Muscle of leg (tissue), 3 donors: ENCODE measurements at regions not wholly inside any gene's neighbourhood (a gene's known extent, or its start where the extent isn't known, plus 50 kb on each side); places are given as distances from the start of the nearest gene placed in this dataset.

Source experiments
- DNase-seq: peaks from one replicate; pipeline ENCODE4 v3.0.0; 2013
- H3K27ac ChIP-seq: one replicate; pipeline ENCODE4 v1.5.1; 2013; ENCODE audit warnings: mild to moderate bottlenecking, low read length, control low read depth
- H3K27me3 ChIP-seq: one replicate; pipeline ENCODE4 v1.6.1; 2013; ENCODE audit warnings: low read length; ENCODE audit not compliant: control insufficient read depth, insufficient read depth
- H3K36me3 ChIP-seq: one replicate; pipeline ENCODE4 v1.6.1; 2013; ENCODE audit warnings: low read length; ENCODE audit not compliant: control insufficient read depth, insufficient read depth
- H3K4me1 ChIP-seq: one replicate; pipeline ENCODE4 v1.6.1; 2013; ENCODE audit warnings: low read length; ENCODE audit not compliant: control insufficient read depth, insufficient read depth
- H3K4me3 ChIP-seq: one replicate; pipeline ENCODE4 v1.5.1; 2013; ENCODE audit warnings: low read length, control low read depth
- H3K9me3 ChIP-seq: replicated peaks from 2 replicates; pipeline ENCODE4 v1.6.1; 2013; ENCODE audit warnings: low read depth, low read length; ENCODE audit not compliant: control insufficient read depth
- WGBS: methylation state at CpG from one replicate; pipeline ENCODE4 v1.1.5; 2013; ENCODE audit warnings: missing lambda C conversion rate; ENCODE audit not compliant: insufficient coverage; 5-methylcytosine and 5-hydroxymethylcytosine counted together

GRCh38 chr13:82447416-82448077, 1434.7 kb downstream of the SLITRK1 start:
- WGBS = no CpG with 5 or more reads among the region's 1 CpG
- no peak overlapping the region for H3K27ac ChIP-seq
- no peak for DNase-seq
- no peak overlapping the region for H3K4me3 ChIP-seq
- H3K36me3 ChIP-seq = no peaks in the 10 kb centered on the region
- H3K4me1 ChIP-seq = no peaks in the 10 kb centered on the region
- no peaks in the 10 kb centered on the region for H3K27me3 ChIP-seq
- H3K9me3 ChIP-seq = no peaks in the 10 kb centered on the region

GRCh38 chr13:82439159-82439904, 1442.9 kb downstream of the SLITRK1 start:
- no peaks in the 10 kb centered on the region for H3K4me1 ChIP-seq
- H3K27me3 ChIP-seq = no peaks in the 10 kb centered on the region
- DNase-seq = peak; percentile 0
- no peak overlapping the region for H3K4me3 ChIP-seq
- H3K9me3 ChIP-seq = peaks cover 12% of the 10 kb centered on the region
- H3K27ac ChIP-seq = no peak overlapping the region
- H3K36me3 ChIP-seq = no peaks in the 10 kb centered on the region
- WGBS = no CpG with 5 or more reads among the region's 1 CpG

- no peak for DNase-seq
- no peak overlapping the region for H3K4me3 ChIP-seq
- H3K27me3 ChIP-seq = no peaks in the 10 kb centered on the region
- WGBS = 50% methylated on average over 1 of the region's 1 CpG
- no peaks in the 10 kb centered on the region for H3K36me3 ChIP-seq
- no peaks in the 10 kb centered on the region for H3K4me1 ChIP-seq
- no peak overlapping the region for H3K27ac ChIP-seq
- H3K9me3 ChIP-seq = peaks cover 12% of the 10 kb centered on the region
Observed at GRCh38 chr13:82438320-82438719, 1444.0 kb downstream of the SLITRK1 start.

- DNase-seq = no peak
- WGBS = no CpG with 5 or more reads among the region's 1 CpG
- H3K27me3 ChIP-seq = no peaks in the 10 kb centered on the region
Observed at GRCh38 chr13:82436099-82436585, 1446.1 kb downstream of the SLITRK1 start.

GRCh38 chr13:82432949-82433348, 1449.3 kb downstream of the SLITRK1 start:
- no peak for DNase-seq
- H3K4me3 ChIP-seq = no peak overlapping the region
- H3K27ac ChIP-seq = no peak overlapping the region
- no CpG with 5 or more reads among the region's 2 CpGs for WGBS
- H3K27me3 ChIP-seq = no peaks in the 10 kb centered on the region
- H3K4me1 ChIP-seq = no peaks in the 10 kb centered on the region
- peaks cover 4% of the 10 kb centered on the region for H3K9me3 ChIP-seq
- no peaks in the 10 kb centered on the region for H3K36me3 ChIP-seq

More at GRCh38 chr13:82436099-82436585, 1446.1 kb downstream of the SLITRK1 start:
- Histone ChIP-seq H3K27ac (no peak overlapping the region), H3K9me3 (peaks cover 12% of the 10 kb centered on the region), H3K36me3 (no peaks in the 10 kb centered on the region), H3K4me3 (no peak overlapping the region), H3K4me1 (no peaks in the 10 kb centered on the region)

- DNase-seq = no peak
- Histone ChIP-seq H3K36me3 (no peaks in the 10 kb centered on the region), H3K27me3 (no peaks in the 10 kb centered on the region), H3K4me3 (no peak overlapping the region), H3K27ac (no peak overlapping the region), H3K9me3 (no peaks in the 10 kb centered on the region), H3K4me1 (no peaks in the 10 kb centered on the region)
- WGBS = 33% methylated on average over 1 of the region's 5 CpGs
Observed at GRCh38 chr13:82412749-82413148, 1469.5 kb downstream of the SLITRK1 start.

- Histone ChIP-seq H3K4me3 (no peak overlapping the region), H3K9me3 (peaks cover 2% of the 10 kb centered on the region), H3K27ac (no peak overlapping the region), H3K27me3 (no peaks in the 10 kb centered on the region), H3K4me1 (no peaks in the 10 kb centered on the region), H3K36me3 (no peaks in the 10 kb centered on the region)
- no CpG with 5 or more reads among the region's 4 CpGs for WGBS
- no peak for DNase-seq
Observed at GRCh38 chr13:82407321-82407720, 1475.0 kb downstream of the SLITRK1 start.

- Histone ChIP-seq H3K36me3 (no peaks in the 10 kb centered on the region), H3K9me3 (peaks cover under 1% of the 10 kb centered on the region), H3K4me1 (no peaks in the 10 kb centered on the region), H3K4me3 (no peak overlapping the region), H3K27ac (no peak overlapping the region), H3K27me3 (no peaks in the 10 kb centered on the region)
- no peak for DNase-seq
Observed at GRCh38 chr13:82374719-82375118, 1507.6 kb downstream of the SLITRK1 start.

GRCh38 chr13:82370316-82370715, 1512.0 kb downstream of the SLITRK1 start:
- Histone ChIP-seq H3K9me3 (no peaks in the 10 kb centered on the region), H3K27me3 (no peaks in the 10 kb centered on the region), H3K4me3 (no peak overlapping the region), H3K27ac (no peak overlapping the region), H3K36me3 (no peaks in the 10 kb centered on the region), H3K4me1 (no peaks in the 10 kb centered on the region)
- no CpG with 5 or more reads among the region's 1 CpG for WGBS
- no peak for DNase-seq

GRCh38 chr13:82364525-82364924, 1517.7 kb downstream of the SLITRK1 start:
- DNase-seq = no peak
- no peaks in the 10 kb centered on the region for H3K36me3 ChIP-seq
- H3K4me3 ChIP-seq = no peak overlapping the region
- H3K4me1 ChIP-seq = no peaks in the 10 kb centered on the region
- no peaks in the 10 kb centered on the region for H3K27me3 ChIP-seq
- H3K9me3 ChIP-seq = no peaks in the 10 kb centered on the region
- H3K27ac ChIP-seq = no peak overlapping the region
